SK-N-SH treated with all-trans-retinoic acid at 6 μM for 48 hours (cell line): ENCODE measurements at regions not wholly inside any gene's neighbourhood (a gene's known extent, or its start where the extent isn't known, plus 50 kb on each side); places are given as distances from the start of the nearest gene placed in this dataset.

Experiments
- ATAC-seq: fragments of 200-7000 bp; cut with Tn5 transposase; 3 replicates; pipeline ENCODE4 v1.9.1; 2020; ENCODE audit warnings: mild to moderate bottlenecking, moderate library complexity
- ARNTL ChIP-seq: fragments of 450-650 bp; formaldehyde crosslinking; IDR thresholded peaks from 2 replicates; pipeline ENCODE4 v1.5.0; 2020; ENCODE audit warnings: low read depth, mild to moderate bottlenecking, moderate library complexity, borderline replicate concordance
- BACH2 ChIP-seq: fragments of 250-450 bp; sonication (Bioruptor Pico); IDR thresholded peaks from 2 replicates; pipeline ENCODE4 v1.9.0; 2021; ENCODE audit warnings: mild to moderate bottlenecking, borderline replicate concordance
- CSDC2 ChIP-seq: fragments of 250-450 bp; sonication (Bioruptor Pico); IDR thresholded peaks from 2 replicates; pipeline ENCODE4 v1.5.0; 2020; ENCODE audit warnings: mild to moderate bottlenecking, moderate library complexity
- ESRRG ChIP-seq: fragments of 250-450 bp; sonication (Bioruptor Pico); IDR thresholded peaks from 2 replicates; pipeline ENCODE4 v1.6.1; 2021; ENCODE audit warnings: mild to moderate bottlenecking
- GLIS3 ChIP-seq: fragments of 250-450 bp; sonication (Bioruptor Pico); IDR thresholded peaks from 2 replicates; pipeline ENCODE4 v1.5.0; 2020; ENCODE audit warnings: mild to moderate bottlenecking, moderate library complexity
- ISL1 ChIP-seq: fragments of 250-450 bp; sonication (Bioruptor Pico); IDR thresholded peaks from 2 replicates; pipeline ENCODE4 v2.1.2; 2022; ENCODE audit warnings: mild to moderate bottlenecking, moderate library complexity
- OSR1 ChIP-seq: fragments of 250-450 bp; sonication (Bioruptor Pico); IDR thresholded peaks from 2 replicates; pipeline ENCODE4 v1.8.0; 2022; ENCODE audit warnings: moderate library complexity, mild to moderate bottlenecking, inconsistent platforms
- PATZ1 ChIP-seq: fragments of 250-450 bp; sonication (Bioruptor Pico); IDR thresholded peaks from 2 replicates; pipeline ENCODE4 v1.8.0; 2020; ENCODE audit warnings: mild to moderate bottlenecking, moderate library complexity, borderline replicate concordance
- POU6F1 ChIP-seq: fragments of 250-450 bp; sonication (Bioruptor Pico); IDR thresholded peaks from 2 replicates; pipeline ENCODE4 v1.8.0; 2021; ENCODE audit warnings: low read depth, mild to moderate bottlenecking, moderate library complexity, borderline replicate concordance
- PPARA ChIP-seq: fragments of 250-450 bp; sonication (Bioruptor Pico); IDR thresholded peaks from 2 replicates; pipeline ENCODE4 v1.5.0; 2020; ENCODE audit warnings: mild to moderate bottlenecking, borderline replicate concordance
- TCF4 ChIP-seq: fragments of 250-450 bp; sonication (Bioruptor Pico); IDR thresholded peaks from 2 replicates; pipeline ENCODE4 v1.8.0; 2021; ENCODE audit warnings: mild to moderate bottlenecking, moderate library complexity, borderline replicate concordance
- TOX ChIP-seq: fragments of 250-450 bp; sonication (Bioruptor Pico); IDR thresholded peaks from 2 replicates; pipeline ENCODE4 v1.8.0; 2021; ENCODE audit warnings: mild to moderate bottlenecking, moderate library complexity, borderline replicate concordance
- TSHZ2 ChIP-seq: fragments of 250-450 bp; sonication (Bioruptor Pico); IDR thresholded peaks from 2 replicates; pipeline ENCODE4 v1.5.0; 2020; ENCODE audit warnings: mild to moderate bottlenecking, moderate library complexity
- ZC3H10 ChIP-seq: fragments of 250-450 bp; sonication (Bioruptor Pico); IDR thresholded peaks from 2 replicates; pipeline ENCODE4 v1.5.1; 2021; ENCODE audit warnings: mild to moderate bottlenecking, moderate library complexity
- ZFP3 ChIP-seq: fragments of 250-450 bp; sonication (Bioruptor Pico); IDR thresholded peaks from 2 replicates; pipeline ENCODE4 v1.5.0; 2020; ENCODE audit warnings: mild to moderate bottlenecking, moderate library complexity
- ZFP30 ChIP-seq: fragments of 450-650 bp; formaldehyde crosslinking; IDR thresholded peaks from 2 replicates; pipeline ENCODE4 v1.5.0; 2022; ENCODE audit warnings: mild to moderate bottlenecking, moderate library complexity
- ZNF70 ChIP-seq: fragments of 450-650 bp; formaldehyde crosslinking; IDR thresholded peaks from 2 replicates; pipeline ENCODE4 v1.5.0; 2020; ENCODE audit warnings: mild to moderate bottlenecking, moderate library complexity
- ZNF8 ChIP-seq: fragments of 450-650 bp; formaldehyde crosslinking; IDR thresholded peaks from 2 replicates; pipeline ENCODE4 v1.5.0; 2020; ENCODE audit warnings: mild to moderate bottlenecking, moderate library complexity

GRCh38 chr11:92484570-92484969 is 260.0 kb downstream of the FAT3 start:
- ATAC-seq, result no peak
- TF ChIP-seq ZNF8 (CRISPR knock-in tag) (no peak), ZNF70 (no peak), OSR1 (CRISPR knock-in tag) (no peak), GLIS3 (CRISPR knock-in tag) (no peak), POU6F1 (no peak), PPARA (CRISPR knock-in tag) (no peak), PATZ1 (CRISPR knock-in tag) (no peak), CSDC2 (CRISPR knock-in tag) (no peak), ZFP30 (CRISPR knock-in tag) (no peak), ISL1 (CRISPR knock-in tag) (no peak), TOX (no peak), TSHZ2 (no peak)

GRCh38 chr11:92489826-92490399 is 265.3 kb downstream of the FAT3 start:
- peak; percentile 78 for ATAC-seq
- TF ChIP-seq ISL1 (CRISPR knock-in tag) (peak; percentile 82), TSHZ2 (peak; percentile 42; the same call in 1 of the 2 replicates), ARNTL (no peak), POU6F1 (peak; percentile 80; the same call in 1 of the 2 replicates), ZFP3 (CRISPR knock-in tag) (no peak), ESRRG (CRISPR knock-in tag) (0 out of 2 replicates have a peak, but pooled peaks have one; percentile 56), ZFP30 (CRISPR knock-in tag) (no peak), TCF4 (peak; percentile 73)

GRCh38 chr11:92492372-92492771 is 267.8 kb downstream of the FAT3 start:
- ATAC-seq, result no peak; the same call in 2 of the 3 replicates
- TF ChIP-seq ARNTL (no peak), TOX (no peak), ZC3H10 (no peak), ZFP3 (CRISPR knock-in tag) (no peak), GLIS3 (CRISPR knock-in tag) (no peak), BACH2 (peak; percentile 67; the same call in 1 of the 2 replicates), ISL1 (CRISPR knock-in tag) (peak; percentile 49; the same call in 1 of the 2 replicates), TCF4 (peak; percentile 100), PPARA (CRISPR knock-in tag) (no peak), ESRRG (CRISPR knock-in tag) (0 out of 2 replicates have a peak, but pooled peaks have one; percentile 9), PATZ1 (CRISPR knock-in tag) (no peak), POU6F1 (no peak), OSR1 (CRISPR knock-in tag) (no peak)
